GM23338 (cell line): ENCODE measurements at regions not wholly inside any gene's neighbourhood (a gene's known extent, or its start where the extent isn't known, plus 50 kb on each side); places are given as distances from the start of the nearest gene placed in this dataset.

ENCODE experiments used
- ATAC-seq: fragments of 200-7000 bp; cut with Tn5 transposase; 3 replicates; pipeline ENCODE4 v1.9.1; 2020
- DNase-seq: peaks from one replicate; pipeline ENCODE4 v3.0.0-alpha.2; 2015; ENCODE audit warnings: low spot score
- H2AFZ ChIP-seq: fragments of 200-600 bp; sonication (generic); 2 replicates; pipeline ENCODE4 v1.8.0; 2016; ENCODE audit warnings: antibody characterized with exemption, mild to moderate bottlenecking, moderate library complexity
- H3F3A ChIP-seq: fragments of 200-600 bp; sonication (generic); replicated peaks from 2 replicates; pipeline ENCODE4 v1.8.0; 2017; ENCODE audit warnings: antibody characterized with exemption, mixed run types, low read depth
- H3K27ac ChIP-seq: fragments of 200-600 bp; sonication (generic); 2 replicates; pipeline ENCODE4 v1.6.1; 2016; ENCODE audit warnings: low read depth
- H3K27me3 ChIP-seq: fragments of 200-600 bp; sonication (generic); 2 replicates; pipeline ENCODE4 v1.8.0; 2016; ENCODE audit warnings: mild to moderate bottlenecking, mixed run types, moderate library complexity; ENCODE audit not compliant: insufficient read depth
- H3K36me3 ChIP-seq: fragments of 200-600 bp; sonication (generic); 2 replicates; pipeline ENCODE4 v1.8.0; 2016; ENCODE audit warnings: mild to moderate bottlenecking; ENCODE audit not compliant: insufficient read depth
- H3K4me1 ChIP-seq: fragments of 200-600 bp; sonication (generic); 2 replicates; pipeline ENCODE4 v1.8.0; 2016; ENCODE audit warnings: mild to moderate bottlenecking, moderate library complexity; ENCODE audit not compliant: insufficient read depth
- H3K4me2 ChIP-seq: fragments of 200-600 bp; sonication (generic); 2 replicates; pipeline ENCODE4 v1.7.1; 2017; ENCODE audit warnings: mixed run types
- H3K4me3 ChIP-seq: fragments of 200-600 bp; sonication (generic); 2 replicates; pipeline ENCODE4 v1.6.1; 2016; ENCODE audit warnings: mixed run types
- H3K79me2 ChIP-seq: fragments of 200-600 bp; sonication (generic); replicated peaks from 2 replicates; pipeline ENCODE4 v1.8.0; 2017; ENCODE audit warnings: mild to moderate bottlenecking; ENCODE audit not compliant: insufficient read depth
- H3K9me2 ChIP-seq: fragments of 200-600 bp; sonication (generic); 2 replicates; pipeline ENCODE4 v1.8.0; 2017; ENCODE audit not compliant: insufficient read depth
- H4K20me1 ChIP-seq: fragments of 200-600 bp; sonication (generic); replicated peaks from 2 replicates; pipeline ENCODE4 v1.8.0; 2017; ENCODE audit warnings: mild to moderate bottlenecking; ENCODE audit not compliant: insufficient read depth
- H3K27ac Mint-ChIP-seq: 2 replicates; pipeline ENCODE4 v1.8.0; 2020; ENCODE audit warnings: inconsistent platforms, mild to moderate bottlenecking, moderate library complexity, mixed read lengths
- H3K27me3 Mint-ChIP-seq: 3 replicates; pipeline ENCODE4 v1.8.0; 2022; ENCODE audit warnings: low read depth, mild to moderate bottlenecking, moderate library complexity, mixed read lengths, inconsistent platforms; ENCODE audit not compliant: insufficient read depth, poor library complexity
- H3K36me3 Mint-ChIP-seq: 3 replicates; pipeline ENCODE4 v1.8.0; 2021; ENCODE audit warnings: low read depth, mild to moderate bottlenecking, inconsistent platforms, moderate library complexity, mixed read lengths
- H3K4me1 Mint-ChIP-seq: 3 replicates; pipeline ENCODE4 v1.8.0; 2020; ENCODE audit warnings: mild to moderate bottlenecking, inconsistent platforms, mixed read lengths
- H3K4me3 Mint-ChIP-seq: 3 replicates; pipeline ENCODE4 v1.8.0; 2021; ENCODE audit warnings: moderate library complexity, mild to moderate bottlenecking, inconsistent platforms, mixed read lengths
- H3K9me3 Mint-ChIP-seq: 3 replicates; pipeline ENCODE4 v1.8.0; 2020; ENCODE audit warnings: moderate library complexity, mild to moderate bottlenecking, inconsistent platforms, mixed read lengths
- CREB1 ChIP-seq: fragments of 250-450 bp; sonication (Bioruptor Pico); IDR thresholded peaks from 2 replicates; pipeline ENCODE4 v1.5.0; 2020; ENCODE audit warnings: low read depth, mild to moderate bottlenecking, moderate library complexity
- EZH2 ChIP-seq: fragments of 200-600 bp; sonication (generic); IDR thresholded peaks from one replicate; pipeline ENCODE4 v1.8.0; 2017; ENCODE audit warnings: antibody characterized with exemption, mild to moderate bottlenecking, low read depth; ENCODE audit not compliant: unreplicated experiment
- EZH2phosphoT487 ChIP-seq: fragments of 200-600 bp; sonication (generic); IDR thresholded peaks from one replicate; pipeline ENCODE4 v1.8.1; 2018; ENCODE audit warnings: antibody characterized with exemption; ENCODE audit not compliant: unreplicated experiment
- NANOG ChIP-seq: IDR thresholded peaks from 2 replicates; pipeline ENCODE4 v1.6.1; 2016; ENCODE audit warnings: antibody characterized with exemption, borderline replicate concordance
- POLR2AphosphoS5 ChIP-seq: IDR thresholded peaks from 2 replicates; pipeline ENCODE4 v1.6.1; 2016; ENCODE audit warnings: antibody characterized with exemption, low read depth
- REST ChIP-seq: IDR thresholded peaks from one replicate; pipeline ENCODE4 v1.6.1; 2018; ENCODE audit warnings: antibody characterized with exemption; ENCODE audit not compliant: unreplicated experiment
- STAT1 ChIP-seq: IDR thresholded peaks from one replicate; pipeline ENCODE4 v1.6.1; 2016; ENCODE audit warnings: antibody characterized with exemption; ENCODE audit not compliant: unreplicated experiment
- ZNF331 ChIP-seq: fragments of 250-450 bp; sonication (Bioruptor Pico); IDR thresholded peaks from 2 replicates; pipeline ENCODE4 v1.5.0; 2020; ENCODE audit warnings: low read depth, mild to moderate bottlenecking, moderate library complexity
- ZNF462 ChIP-seq: fragments of 250-450 bp; sonication (Bioruptor Pico); IDR thresholded peaks from 2 replicates; pipeline ENCODE4 v1.5.0; 2020; ENCODE audit warnings: mild to moderate bottlenecking, moderate library complexity
- TF ChIP-seq, protein P1 (sequence below): IDR thresholded peaks from 2 replicates; pipeline ENCODE4 v1.6.1; 2016; ENCODE audit warnings: antibody characterized with exemption

GRCh38 chr1:96416701-96417444 lies 304.7 kb upstream of the PTBP2 start:
- TF ChIP-seq, protein P1, sequence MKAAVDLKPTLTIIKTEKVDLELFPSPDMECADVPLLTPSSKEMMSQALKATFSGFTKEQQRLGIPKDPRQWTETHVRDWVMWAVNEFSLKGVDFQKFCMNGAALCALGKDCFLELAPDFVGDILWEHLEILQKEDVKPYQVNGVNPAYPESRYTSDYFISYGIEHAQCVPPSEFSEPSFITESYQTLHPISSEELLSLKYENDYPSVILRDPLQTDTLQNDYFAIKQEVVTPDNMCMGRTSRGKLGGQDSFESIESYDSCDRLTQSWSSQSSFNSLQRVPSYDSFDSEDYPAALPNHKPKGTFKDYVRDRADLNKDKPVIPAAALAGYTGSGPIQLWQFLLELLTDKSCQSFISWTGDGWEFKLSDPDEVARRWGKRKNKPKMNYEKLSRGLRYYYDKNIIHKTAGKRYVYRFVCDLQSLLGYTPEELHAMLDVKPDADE: no peak
- no peak for TF ChIP-seq CREB1 (CRISPR knock-in tag)
- no peak for TF ChIP-seq NANOG
- TF ChIP-seq POLR2AphosphoS5: no peak
- no peak for TF ChIP-seq EZH2phosphoT487
- TF ChIP-seq STAT1: no peak
- no peak for TF ChIP-seq REST
- no peak for TF ChIP-seq EZH2
- TF ChIP-seq ZNF462: no peak
- TF ChIP-seq ZNF331 (CRISPR knock-in tag): no peak
- no peaks in the 10 kb centered on the region for H3K27me3 Mint-ChIP-seq
- H3K9me2 ChIP-seq: no peaks in the 10 kb centered on the region
- H3K4me1 ChIP-seq: 0 out of 2 replicates have a peak, but pooled peaks cover 3% of the 10 kb centered on the region
- no peaks in the 10 kb centered on the region for H3K27me3 ChIP-seq
- no peaks in the 10 kb centered on the region for H3K79me2 ChIP-seq
- H4K20me1 ChIP-seq: no peaks in the 10 kb centered on the region
- H2AFZ ChIP-seq: no peak overlapping the region; the same call in 1 of the 2 replicates
- H3K36me3 Mint-ChIP-seq: no peaks in the 10 kb centered on the region
- H3K4me3 Mint-ChIP-seq: no peak overlapping the region
- H3K4me3 ChIP-seq: no peak overlapping the region
- DNase-seq (no peak), ATAC-seq (no peak)
- peaks cover 6% of the 10 kb centered on the region for H3K4me1 Mint-ChIP-seq
- H3K27ac ChIP-seq: no peak overlapping the region
- H3F3A ChIP-seq: no peaks in the 10 kb centered on the region
- no peaks in the 10 kb centered on the region for H3K36me3 ChIP-seq
- H3K9me3 Mint-ChIP-seq: no peaks in the 10 kb centered on the region
- no peak overlapping the region for H3K27ac Mint-ChIP-seq
- no peak overlapping the region for H3K4me2 ChIP-seq
